UCSD-AML1 (cell line): ENCODE measurements at regions not wholly inside any gene's neighbourhood (a gene's known extent, or its start where the extent isn't known, plus 50 kb on each side); places are given as distances from the start of the nearest gene placed in this dataset.

Source experiments
- DNase-seq: peaks from one replicate; lab custom pipeline; 2025; ENCODE audit not compliant: unreplicated experiment; lab: John Stamatoyannopoulos, UW

DNA sequence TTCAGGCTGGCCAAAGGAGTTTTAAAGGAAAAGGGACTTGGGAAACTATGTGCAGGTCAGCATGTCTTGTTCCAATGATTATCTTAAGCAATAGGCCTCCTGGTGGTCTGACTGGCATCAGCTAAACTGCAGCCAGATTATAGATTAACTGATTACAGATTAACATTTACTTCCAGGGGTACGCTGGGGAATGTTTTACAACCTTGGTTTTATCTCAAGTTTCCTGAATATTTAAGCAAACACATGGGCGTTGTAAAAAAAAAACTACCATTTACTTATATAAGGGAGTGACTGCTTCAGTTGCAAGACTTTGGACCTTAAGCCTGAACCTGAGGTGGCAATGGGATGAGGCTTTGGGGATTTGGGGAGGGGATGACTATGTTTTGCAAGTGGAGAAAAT lies 600.6 kb upstream of the B3GALT2 start:
- DNase-seq, result no peak

DNA sequence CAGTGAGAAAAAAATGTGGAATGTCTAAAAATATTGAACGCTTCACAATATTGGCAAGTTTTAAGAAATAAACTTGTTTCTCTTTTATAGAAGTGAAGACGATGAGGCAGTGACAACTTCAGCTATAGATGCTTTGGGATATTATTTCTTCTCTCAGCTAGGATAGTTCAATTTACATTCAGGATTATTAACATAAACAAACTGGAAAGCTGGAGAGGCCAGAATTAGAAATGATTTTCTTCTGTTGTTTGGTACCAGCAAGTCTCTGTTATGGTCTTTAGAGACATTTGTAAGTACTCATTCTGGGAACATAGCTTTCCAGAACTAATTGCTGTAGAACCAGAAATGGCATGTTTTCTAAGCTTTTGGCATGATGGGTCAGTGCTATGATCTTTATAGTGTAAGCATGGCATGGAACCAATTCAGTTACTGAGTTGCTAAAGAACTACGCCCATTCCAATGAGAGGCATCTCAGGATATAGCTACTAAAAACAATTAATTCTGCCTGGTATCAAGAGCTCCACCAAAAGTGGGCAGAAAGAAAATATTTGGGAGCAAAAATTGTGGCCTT lies 599.5 kb upstream of the B3GALT2 start:
- DNase-seq, result no peak

DNA sequence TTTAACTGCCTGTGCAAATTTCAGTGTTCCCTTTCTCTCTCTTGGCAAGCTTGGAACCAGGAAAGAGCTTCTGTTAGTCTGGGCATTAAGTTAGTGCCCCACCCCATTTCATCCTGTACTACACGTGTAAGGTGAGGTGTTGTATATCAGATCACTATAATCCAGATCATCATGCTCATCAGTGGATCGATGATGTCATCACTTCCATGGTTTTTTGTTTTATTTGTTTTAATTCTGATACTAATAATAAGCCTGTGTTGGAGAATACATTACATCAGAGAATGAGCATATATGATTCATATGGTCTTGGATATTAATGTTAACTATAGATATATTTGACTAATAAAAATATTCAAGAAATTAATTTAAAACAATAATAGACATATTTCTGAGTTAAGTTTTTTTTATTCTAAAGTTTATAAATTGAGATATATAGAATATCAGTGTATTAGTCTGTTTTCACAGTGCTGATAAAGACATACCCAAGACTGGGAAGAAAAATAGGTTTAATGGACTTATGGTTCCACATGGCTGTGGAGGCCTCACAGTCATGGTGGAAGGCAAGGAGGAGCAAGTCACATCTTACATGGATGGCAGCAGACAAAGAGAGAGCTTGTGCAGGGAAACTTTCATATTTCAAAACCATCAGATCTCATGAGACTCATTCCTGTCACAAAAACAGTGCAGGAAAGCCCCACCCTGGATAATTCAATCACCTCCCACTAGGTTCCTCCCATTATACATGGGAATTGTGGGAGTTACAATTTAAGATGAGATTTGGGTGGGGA lies 588.3 kb upstream of the B3GALT2 start:
- no peak for DNase-seq

- no peak for DNase-seq
Measured at GRCh38 chr1:193771596-193771995, 585.2 kb upstream of the B3GALT2 start.

DNA sequence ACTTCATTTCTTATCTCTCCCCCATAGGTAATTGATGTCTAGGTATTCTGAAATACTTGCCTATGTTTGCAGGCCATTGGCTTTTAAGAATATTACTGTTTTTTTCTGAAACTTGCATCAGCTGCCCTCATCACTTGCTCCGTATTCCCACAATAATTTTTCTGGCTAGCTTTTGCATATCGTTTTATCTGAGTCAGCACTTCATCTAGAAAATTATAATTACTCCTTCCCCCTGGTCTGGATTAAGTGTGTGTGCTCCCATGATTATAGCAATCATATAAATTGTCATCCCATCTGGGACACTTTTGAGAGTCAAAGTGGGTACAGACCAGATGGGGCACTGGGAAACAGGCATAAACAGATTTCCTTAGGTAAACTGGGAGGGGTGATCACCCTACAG lies 583.2 kb upstream of the B3GALT2 start:
- no peak for DNase-seq

- DNase-seq, result peak; percentile 3
Measured at GRCh38 chr1:193767886-193768285, 581.5 kb upstream of the B3GALT2 start.

GRCh38 chr1:193766329-193766728 lies 579.9 kb upstream of the B3GALT2 start:
- no peak for DNase-seq

- DNase-seq, result no peak
Measured at GRCh38 chr1:193763266-193763665, 576.9 kb upstream of the B3GALT2 start.

GRCh38 chr1:193762236-193762635 lies 575.8 kb upstream of the B3GALT2 start:
- DNase-seq, result no peak

- DNase-seq, result no peak
Measured at GRCh38 chr1:193755441-193755840, 569.0 kb upstream of the B3GALT2 start.

DNA sequence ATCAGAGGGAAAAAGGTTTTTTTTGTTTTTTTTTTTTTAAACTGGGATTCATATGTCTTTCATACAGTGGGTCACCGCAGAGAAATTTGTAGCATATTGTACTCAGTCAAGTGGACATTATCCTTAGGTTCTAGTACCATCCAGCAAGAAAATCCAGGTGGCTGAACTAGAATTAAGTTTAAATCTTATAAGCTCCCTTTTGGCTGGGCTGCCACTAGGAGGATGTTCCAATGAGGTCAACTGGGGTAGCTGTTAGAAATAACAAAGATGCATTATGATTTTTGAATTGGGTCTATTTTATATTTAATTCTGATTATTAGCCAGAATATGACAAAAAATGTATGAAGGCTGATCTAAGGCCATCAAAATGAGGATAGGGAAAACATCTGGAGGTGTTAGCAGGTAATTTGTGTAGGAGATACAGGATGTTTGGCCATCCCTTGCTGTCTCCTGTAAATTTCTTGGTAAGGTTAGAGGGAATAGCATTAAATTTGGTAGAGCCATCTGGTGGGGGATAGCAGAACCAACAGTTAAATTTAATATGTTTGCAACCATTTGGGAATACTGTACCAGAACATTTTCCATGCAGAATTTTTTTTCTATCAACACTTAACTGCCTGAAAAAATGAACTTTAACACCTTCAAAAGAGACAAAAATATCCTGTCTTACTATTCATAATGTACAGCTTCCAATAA lies 568.5 kb upstream of the B3GALT2 start:
- DNase-seq, result no peak

GRCh38 chr1:193754151-193754550 lies 567.7 kb upstream of the B3GALT2 start:
- DNase-seq, result no peak

DNA sequence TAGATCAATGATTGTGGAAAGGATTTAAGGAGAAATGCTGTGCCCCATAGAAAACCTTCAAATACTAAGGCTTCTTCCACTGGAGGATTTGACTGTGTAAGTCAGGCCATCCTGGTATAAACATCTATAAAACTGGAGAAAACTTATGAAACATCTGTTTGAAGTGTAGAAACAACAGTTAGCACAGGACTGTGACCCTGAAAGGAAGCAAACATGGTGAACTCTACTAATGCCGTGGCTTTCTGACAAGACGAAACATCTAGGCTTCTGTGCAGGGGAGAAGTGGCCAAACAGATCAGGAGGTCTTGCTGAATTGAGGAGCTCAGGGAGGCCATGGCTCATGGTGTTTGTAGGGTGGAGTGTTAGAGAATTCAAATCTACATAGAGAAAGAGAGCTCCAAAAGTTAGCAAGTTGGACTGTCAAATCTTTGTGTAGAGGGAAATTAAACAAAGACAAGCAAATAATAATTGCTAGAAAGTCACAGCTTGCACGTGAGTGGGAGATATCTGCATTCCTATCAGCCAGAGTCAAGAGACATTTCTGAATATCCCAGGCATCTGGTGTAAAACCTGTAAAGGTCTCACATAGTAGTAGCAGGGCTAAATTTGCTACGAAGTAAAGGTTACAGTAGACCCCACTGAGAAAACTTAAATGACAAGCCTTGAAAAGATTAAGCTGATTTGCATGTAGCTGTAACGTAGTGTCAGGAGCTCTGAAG lies 566.8 kb upstream of the B3GALT2 start:
- DNase-seq, result no peak

GRCh38 chr1:193749868-193750267 lies 563.5 kb upstream of the B3GALT2 start:
- DNase-seq, result no peak

GRCh38 chr1:193747579-193747978 lies 561.2 kb upstream of the B3GALT2 start:
- no peak for DNase-seq

DNA sequence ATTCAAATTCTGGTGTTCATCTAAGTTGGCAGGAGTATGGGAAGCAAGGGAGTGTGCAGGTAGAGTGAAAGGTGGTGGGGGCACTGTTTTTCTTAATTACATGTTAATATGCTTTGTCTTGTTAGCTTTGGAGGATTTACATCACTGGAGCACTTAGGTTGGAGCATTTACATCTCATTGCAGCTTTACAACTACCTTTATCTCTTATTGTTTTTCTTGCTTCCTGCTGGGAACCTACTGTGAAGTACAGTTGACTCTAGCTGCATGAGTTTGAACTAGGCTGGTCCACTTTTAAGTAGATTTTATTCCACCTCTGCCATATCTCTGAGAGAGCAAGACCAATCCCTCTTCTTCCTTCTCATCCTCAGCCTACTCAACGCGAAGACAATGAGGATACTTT lies 554.8 kb upstream of the B3GALT2 start:
- no peak for DNase-seq

- DNase-seq, result no peak
Measured at GRCh38 chr1:193740762-193741161, 554.3 kb upstream of the B3GALT2 start.

GRCh38 chr1:193736507-193736906 lies 550.1 kb upstream of the B3GALT2 start:
- DNase-seq, result no peak

DNA sequence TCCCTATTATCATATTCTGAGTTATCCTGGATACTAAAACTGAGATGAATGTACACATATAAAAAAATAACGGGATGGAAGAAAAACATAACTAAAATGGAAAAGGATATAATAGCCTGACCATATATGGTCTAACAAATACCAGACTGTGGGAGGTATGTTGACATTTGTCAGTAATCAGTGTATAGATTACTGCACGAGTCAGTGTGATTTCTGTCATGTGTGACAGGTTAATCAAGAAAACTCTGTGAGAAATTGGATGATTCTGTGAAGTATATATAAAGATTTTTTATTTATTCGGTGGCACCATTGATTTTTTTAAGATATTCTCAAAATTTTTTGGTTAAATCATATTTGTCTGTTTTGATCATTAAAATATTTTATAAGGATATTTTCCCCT lies 547.3 kb upstream of the B3GALT2 start:
- DNase-seq, result no peak

GRCh38 chr1:193730017-193730416 lies 543.6 kb upstream of the B3GALT2 start:
- no peak for DNase-seq

- no peak for DNase-seq
Measured at GRCh38 chr1:193729429-193729828, 543.0 kb upstream of the B3GALT2 start.

DNA sequence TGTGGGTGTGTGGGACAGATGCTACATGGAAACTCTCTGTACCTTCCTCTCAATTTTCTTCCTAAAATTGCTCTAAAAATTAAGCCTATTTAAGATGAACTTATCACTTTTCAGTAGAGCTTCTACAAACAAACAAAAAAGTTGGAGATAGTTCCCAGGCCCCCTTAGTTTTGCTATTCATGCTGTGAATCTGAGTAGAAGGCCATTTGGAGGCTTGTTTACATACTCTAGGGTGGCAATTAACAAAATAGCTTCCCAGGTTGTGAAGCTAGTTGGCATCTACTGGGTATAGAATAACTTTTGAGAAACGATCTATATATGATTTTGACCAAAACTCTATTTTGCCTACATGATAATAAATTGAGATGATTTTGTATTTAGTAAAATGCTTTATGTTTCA lies 541.4 kb upstream of the B3GALT2 start:
- DNase-seq, result no peak
